ENCODE measurements at regions not wholly inside any gene's neighbourhood (a gene's known extent, or its start where the extent isn't known, plus 50 kb on each side); places are given as distances from the start of the nearest gene placed in this dataset.

DNA sequence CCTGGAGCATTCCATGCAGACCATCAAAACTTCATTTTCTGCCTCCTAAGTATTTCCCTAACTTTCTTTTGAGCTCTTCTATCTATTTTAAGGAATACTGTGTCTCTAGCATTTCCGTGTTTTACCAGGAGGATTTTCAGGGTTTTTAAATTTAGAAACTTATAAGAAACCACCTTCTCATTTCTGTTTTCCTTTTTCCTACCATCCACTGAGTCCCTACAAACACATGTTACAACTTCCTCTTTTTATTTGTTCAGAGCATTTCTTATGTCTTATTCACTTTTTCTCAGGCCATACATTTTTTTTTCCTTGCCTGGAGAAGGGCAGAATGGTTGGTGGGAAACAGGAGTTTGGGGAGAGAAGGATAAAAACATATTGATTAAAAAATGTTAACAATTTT, 130.0 kb upstream of the BMP5 start:
- no peak for DNase-seq (ENCODE audit: low read depth)

DNA sequence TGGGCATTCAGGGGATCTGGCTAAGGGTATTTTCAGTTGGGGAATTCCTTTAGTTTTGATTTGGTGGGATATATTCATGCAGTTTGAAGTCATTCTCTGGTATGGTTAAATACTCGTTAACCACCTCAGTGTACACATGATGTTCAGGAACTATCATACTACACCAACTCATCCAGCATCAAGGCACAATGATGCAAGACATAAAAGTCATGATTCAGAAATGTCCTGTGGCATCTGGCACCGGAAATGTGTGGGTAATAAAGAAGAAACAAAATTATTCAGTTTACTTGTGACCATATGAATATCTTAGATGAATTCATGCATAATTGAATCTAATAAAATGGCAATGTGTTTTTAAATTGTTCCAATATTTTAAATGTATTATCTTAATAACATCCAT, 129.0 kb upstream of the BMP5 start:
- peak; percentile 49 for DNase-seq (ENCODE audit: low read depth)

GRCh38 chr6:56003616-56004015, 128.2 kb upstream of the BMP5 start:
- no peak for DNase-seq (ENCODE audit: low read depth)

GRCh38 chr6:56002336-56002735, 126.9 kb upstream of the BMP5 start:
- DNase-seq (ENCODE audit: low read depth): peak; percentile 32

GRCh38 chr6:55998576-55998975, 123.2 kb upstream of the BMP5 start:
- no peak for DNase-seq (ENCODE audit: low read depth)

DNA sequence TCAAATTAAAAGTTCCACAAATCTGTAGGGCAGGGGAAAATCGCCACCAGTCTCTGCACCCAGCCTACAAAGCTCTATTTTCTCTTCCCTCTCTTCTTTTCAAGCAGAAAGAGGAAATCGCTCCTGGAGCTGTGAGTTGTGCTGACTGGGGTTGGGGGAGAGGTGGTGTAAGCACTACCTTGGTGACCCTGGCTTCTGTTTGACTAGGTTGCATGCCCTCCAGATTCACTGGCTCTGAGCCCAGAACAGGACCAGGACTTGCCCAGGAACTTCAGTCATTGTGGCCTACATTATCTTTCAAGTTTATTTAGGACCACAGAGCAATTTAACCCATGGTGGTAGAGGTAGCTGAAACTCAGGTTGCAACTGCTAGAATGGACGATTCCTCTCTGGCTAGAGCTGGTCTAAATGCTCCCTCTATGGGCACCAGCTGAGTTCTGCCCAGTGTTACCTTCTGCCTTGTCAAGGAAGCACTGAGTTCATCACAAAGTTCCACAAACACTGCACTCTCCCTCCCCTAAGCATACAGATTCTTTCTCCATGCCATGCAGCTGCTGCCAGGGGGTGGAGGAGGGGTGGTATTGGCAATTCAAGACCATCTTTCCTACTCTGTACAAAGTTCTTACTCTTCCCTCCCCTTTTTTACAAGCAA, 122.0 kb upstream of the BMP5 start:
- DNase-seq (ENCODE audit: low read depth): no peak

- DNase-seq (ENCODE audit: low read depth): no peak
Observed at GRCh38 chr6:55994531-55994930, 119.1 kb upstream of the BMP5 start.

GRCh38 chr6:55993418-55993817, 118.0 kb upstream of the BMP5 start:
- DNase-seq (ENCODE audit: low read depth): no peak

DNA sequence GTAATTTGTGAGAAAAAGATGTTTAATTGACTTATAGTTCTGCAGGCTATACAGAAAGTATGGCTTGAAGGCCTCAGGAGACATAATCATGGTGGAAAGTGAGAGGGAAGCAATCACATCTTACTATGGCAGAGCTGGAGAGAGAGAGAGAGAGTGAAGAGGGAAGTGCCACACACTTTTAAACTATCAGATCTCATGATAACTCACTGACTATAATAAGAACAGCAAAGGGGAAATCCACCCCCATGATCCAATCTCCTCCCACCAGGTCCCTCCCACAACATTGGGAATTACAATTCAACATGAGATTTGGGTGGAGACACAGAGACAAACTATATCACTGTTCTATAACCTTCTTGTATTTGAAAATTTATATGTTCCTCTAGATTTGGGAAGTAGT, 117.2 kb upstream of the BMP5 start:
- no peak for DNase-seq (ENCODE audit: low read depth)

- DNase-seq (ENCODE audit: low read depth): no peak
Observed at GRCh38 chr6:55985309-55985708, 109.9 kb upstream of the BMP5 start.

GRCh38 chr6:55983861-55984260, 108.5 kb upstream of the BMP5 start:
- DNase-seq (ENCODE audit: low read depth): no peak

DNA sequence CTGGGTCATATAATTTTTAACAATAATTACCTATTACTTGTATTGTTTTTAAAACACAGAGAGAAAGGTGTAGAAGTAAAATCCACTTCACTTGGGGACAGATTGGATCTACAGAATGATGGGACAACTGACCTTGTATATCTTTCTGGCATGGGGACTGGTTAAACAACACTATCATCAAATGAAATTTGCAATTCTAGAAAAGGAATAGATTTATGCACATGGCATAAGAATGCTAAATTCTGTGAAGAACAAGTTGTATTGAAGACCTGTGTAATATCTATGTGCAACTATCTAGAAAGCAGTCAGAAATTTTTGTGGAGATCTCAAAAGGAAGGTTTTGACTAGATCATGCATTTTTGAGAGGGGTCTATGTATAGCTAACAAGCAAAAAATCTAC, 106.3 kb upstream of the BMP5 start:
- DNase-seq (ENCODE audit: low read depth): no peak

DNA sequence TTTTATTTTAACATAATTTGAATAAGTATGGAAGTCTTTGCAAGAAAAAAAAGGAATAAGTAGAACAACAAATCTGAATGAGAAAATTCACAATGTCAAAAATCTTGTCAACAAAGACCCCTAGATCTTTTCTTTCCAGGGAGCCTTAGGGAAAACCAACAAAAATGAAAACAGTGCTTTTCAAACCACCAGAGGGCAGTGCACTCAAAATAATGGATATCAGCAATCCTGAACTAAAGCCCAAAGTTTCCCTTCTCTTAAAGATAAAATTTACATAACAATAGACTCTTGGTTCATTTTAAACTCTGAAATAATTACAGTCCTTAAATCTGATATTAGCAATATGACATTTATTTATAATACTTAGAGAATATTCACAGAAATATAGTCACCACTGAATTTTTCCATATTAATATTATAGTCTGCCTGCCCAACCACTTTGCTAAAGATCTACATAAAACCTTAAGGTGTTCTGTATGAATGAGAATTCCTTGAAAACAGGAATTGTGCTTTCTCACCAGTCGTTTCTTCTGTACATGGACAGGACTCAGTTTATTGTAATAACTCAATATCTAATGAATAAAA, 105.3 kb upstream of the BMP5 start:
- no peak for DNase-seq (ENCODE audit: low read depth)

GRCh38 chr6:55979526-55979925, 104.1 kb upstream of the BMP5 start:
- DNase-seq (ENCODE audit: low read depth): no peak

DNA sequence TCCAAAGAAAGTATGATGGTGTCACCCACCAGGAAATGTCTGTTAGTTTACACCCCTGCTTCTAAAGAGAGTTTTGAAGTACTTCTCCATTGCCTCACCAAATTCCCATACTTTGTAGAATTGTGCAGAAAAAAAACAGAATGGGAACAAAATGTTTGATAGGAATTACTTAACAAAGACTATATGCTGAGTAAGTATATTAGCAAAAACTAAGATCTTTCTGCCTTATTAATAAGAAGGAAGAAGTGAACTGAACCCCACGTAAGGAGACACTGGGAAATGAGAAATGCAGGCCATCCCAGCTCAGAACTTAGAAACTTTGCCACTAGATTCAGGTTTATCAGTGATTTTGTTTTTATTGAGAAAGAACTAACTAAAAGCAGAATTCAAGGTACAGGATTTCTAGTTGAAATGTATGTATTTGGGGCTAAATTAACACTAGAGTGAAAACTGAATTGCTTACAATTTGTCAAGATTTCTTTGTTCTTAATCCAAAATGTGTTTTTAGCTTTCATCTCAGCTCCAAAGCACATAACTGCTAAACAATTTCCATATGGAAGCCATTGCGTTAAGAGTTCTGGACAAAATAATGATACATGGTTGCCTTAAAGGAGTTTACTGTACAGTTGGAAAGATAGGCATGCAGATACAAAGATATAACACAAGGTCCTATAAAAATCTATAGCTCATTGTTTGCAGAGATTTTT, 102.7 kb upstream of the BMP5 start:
- DNase-seq (ENCODE audit: low read depth): no peak

- DNase-seq (ENCODE audit: low read depth): no peak
Observed at GRCh38 chr6:55974688-55975087, 99.3 kb upstream of the BMP5 start.

- no peak for DNase-seq (ENCODE audit: low read depth)
Observed at GRCh38 chr6:55972091-55972490, 96.7 kb upstream of the BMP5 start.

- DNase-seq (ENCODE audit: low read depth): no peak
Observed at GRCh38 chr6:55969526-55969925, 94.1 kb upstream of the BMP5 start.

GRCh38 chr6:55968926-55969325, 93.5 kb upstream of the BMP5 start:
- no peak for DNase-seq (ENCODE audit: low read depth)

DNA sequence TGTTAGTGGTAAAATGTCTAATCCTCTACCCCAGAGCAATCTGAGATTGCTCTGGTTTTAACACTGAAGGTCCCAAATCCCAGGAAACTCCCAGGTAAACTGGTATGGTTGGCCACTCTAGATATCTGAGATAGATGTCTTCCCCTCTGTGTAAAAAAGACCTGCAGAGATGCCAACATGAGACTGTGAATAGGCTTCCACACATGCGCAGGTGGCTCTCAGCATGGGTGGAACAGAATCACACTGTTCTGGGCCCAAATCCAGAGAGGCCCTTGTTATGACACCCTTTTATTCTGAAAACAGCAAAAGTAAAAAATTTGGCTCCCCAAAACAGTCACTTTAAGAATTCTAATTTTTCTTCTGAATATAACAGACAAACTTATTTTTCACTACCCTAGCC, 88.7 kb upstream of the BMP5 start:
- no peak for DNase-seq (ENCODE audit: low read depth)

- DNase-seq (ENCODE audit: low read depth): no peak
Observed at GRCh38 chr6:55963301-55963700, 87.9 kb upstream of the BMP5 start.

GRCh38 chr6:55960344-55960743, 85.0 kb upstream of the BMP5 start:
- DNase-seq (ENCODE audit: low read depth): no peak

DNA sequence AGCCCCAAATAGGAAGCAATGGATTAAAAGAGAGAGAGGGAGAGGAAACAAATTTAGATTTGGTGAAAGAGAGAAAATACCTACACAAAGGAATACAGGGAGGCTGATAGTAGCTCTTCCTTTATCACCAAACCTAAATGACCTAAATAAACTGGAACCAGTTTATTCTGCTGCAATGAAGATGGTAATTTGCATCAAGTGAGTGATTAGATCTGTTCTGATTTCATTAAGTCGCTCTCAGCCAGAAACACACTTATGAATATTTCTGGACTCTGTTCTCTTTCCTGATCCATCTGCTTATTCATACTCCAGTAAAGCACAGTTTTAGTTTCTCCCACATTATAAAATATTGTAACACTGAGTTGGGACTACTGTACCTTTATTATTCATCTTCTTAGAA, 83.4 kb upstream of the BMP5 start:
- DNase-seq (ENCODE audit: low read depth): no peak

DNA sequence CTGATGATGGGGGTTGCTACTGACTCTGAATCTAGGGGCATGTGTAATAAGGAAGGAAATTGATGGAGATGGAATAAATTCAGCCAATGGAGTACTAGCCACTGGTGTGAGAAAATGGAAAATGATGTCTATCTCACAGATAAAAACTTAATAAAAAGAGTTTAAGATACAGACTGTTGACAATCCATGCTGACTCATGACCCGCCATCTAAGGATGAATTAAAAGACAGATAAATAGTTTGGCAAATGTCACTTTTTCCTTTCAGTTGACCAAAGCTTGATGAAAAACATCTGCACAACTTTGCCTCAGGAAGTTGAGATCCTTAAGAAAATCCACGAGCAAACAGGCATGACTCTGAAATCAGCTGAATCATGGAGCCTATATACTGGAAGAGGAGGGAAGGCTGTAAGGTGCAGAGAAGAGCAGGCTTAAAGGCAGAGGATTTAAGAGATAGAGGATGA, 82.6 kb upstream of the BMP5 start:
- DNase-seq (ENCODE audit: low read depth): no peak
